ENCODE measurements at regions not wholly inside any gene's neighbourhood (a gene's known extent, or its start where the extent isn't known, plus 50 kb on each side); places are given as distances from the start of the nearest gene placed in this dataset.

DNA sequence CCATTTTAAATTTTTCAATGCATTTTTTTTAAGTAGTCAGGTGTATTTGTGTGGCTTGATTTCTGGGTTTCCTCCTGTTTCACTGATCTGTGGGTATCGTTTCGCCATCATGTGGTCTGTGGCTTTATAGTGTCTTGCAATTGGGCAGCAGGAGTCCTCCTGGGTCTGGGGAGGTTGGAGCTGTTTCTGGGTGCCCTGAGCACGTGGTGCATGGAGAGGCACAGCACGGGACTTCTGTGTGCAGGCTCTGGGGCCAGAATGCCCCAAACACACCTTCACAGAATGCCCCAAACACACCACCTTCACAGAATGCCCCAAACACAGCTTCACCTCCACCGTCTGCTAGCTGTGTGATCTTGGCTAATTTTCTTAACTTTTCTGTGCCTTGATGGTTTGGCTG lies 82.6 kb upstream of the COL5A1 start:
- no peak for TF ChIP-seq POLR2A (IDR thresholded peaks at IDR 0.05)
- TF ChIP-seq, protein P1, sequence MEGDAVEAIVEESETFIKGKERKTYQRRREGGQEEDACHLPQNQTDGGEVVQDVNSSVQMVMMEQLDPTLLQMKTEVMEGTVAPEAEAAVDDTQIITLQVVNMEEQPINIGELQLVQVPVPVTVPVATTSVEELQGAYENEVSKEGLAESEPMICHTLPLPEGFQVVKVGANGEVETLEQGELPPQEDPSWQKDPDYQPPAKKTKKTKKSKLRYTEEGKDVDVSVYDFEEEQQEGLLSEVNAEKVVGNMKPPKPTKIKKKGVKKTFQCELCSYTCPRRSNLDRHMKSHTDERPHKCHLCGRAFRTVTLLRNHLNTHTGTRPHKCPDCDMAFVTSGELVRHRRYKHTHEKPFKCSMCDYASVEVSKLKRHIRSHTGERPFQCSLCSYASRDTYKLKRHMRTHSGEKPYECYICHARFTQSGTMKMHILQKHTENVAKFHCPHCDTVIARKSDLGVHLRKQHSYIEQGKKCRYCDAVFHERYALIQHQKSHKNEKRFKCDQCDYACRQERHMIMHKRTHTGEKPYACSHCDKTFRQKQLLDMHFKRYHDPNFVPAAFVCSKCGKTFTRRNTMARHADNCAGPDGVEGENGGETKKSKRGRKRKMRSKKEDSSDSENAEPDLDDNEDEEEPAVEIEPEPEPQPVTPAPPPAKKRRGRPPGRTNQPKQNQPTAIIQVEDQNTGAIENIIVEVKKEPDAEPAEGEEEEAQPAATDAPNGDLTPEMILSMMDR (IDR thresholded peaks at IDR 0.05): no peak

Measured in uterus (tissue), 2 donors.